MM.1S (cell line): ENCODE measurements at regions not wholly inside any gene's neighbourhood (a gene's known extent, or its start where the extent isn't known, plus 50 kb on each side); places are given as distances from the start of the nearest gene placed in this dataset.

ENCODE experiments used
- DNase-seq: peaks from one replicate; pipeline ENCODE4 v3.0.0-alpha.2; 2015
- H2AFZ ChIP-seq: fragments of 300-600 bp; sonication (generic); 2 replicates; pipeline ENCODE4 v1.6.0; 2016; ENCODE audit warnings: antibody characterized with exemption, low read length
- H3F3A ChIP-seq: fragments of 300-600 bp; sonication (generic); 2 replicates; pipeline ENCODE4 v1.6.1; 2016; ENCODE audit warnings: mild to moderate bottlenecking, antibody characterized with exemption, low read length, moderate library complexity, mixed read lengths; ENCODE audit not compliant: insufficient read depth
- H3K27ac ChIP-seq: fragments of 300-600 bp; sonication (generic); 2 replicates; pipeline ENCODE4 v1.5.1; 2016; ENCODE audit warnings: mild to moderate bottlenecking, low read length
- H3K27me3 ChIP-seq: fragments of 300-600 bp; sonication (generic); replicated peaks from 2 replicates; pipeline ENCODE4 v1.6.0; 2016; ENCODE audit warnings: low read length; ENCODE audit not compliant: insufficient read depth
- H3K36me3 ChIP-seq: fragments of 300-600 bp; sonication (generic); replicated peaks from 2 replicates; pipeline ENCODE4 v1.6.1; 2016; ENCODE audit warnings: mild to moderate bottlenecking, low read length, mixed read lengths; ENCODE audit not compliant: insufficient read depth
- H3K4me1 ChIP-seq: fragments of 300-600 bp; sonication (generic); 2 replicates; pipeline ENCODE4 v1.6.1; 2016; ENCODE audit warnings: low read length, mixed read lengths
- H3K4me2 ChIP-seq: fragments of 300-600 bp; sonication (generic); 2 replicates; pipeline ENCODE4 v1.6.0; 2016; ENCODE audit warnings: low read depth, low read length
- H3K4me3 ChIP-seq: fragments of 300-600 bp; sonication (generic); 2 replicates; pipeline ENCODE4 v1.5.1; 2016; ENCODE audit warnings: low read length, mixed read lengths
- H3K79me2 ChIP-seq: fragments of 300-600 bp; sonication (generic); 2 replicates; pipeline ENCODE4 v1.6.1; 2016; ENCODE audit warnings: mixed run types, low read length, mixed read lengths
- H3K9ac ChIP-seq: fragments of 300-600 bp; sonication (generic); 2 replicates; pipeline ENCODE4 v1.6.1; 2016; ENCODE audit warnings: low read length, mixed read lengths
- H3K9me2 ChIP-seq: fragments of 300-600 bp; sonication (generic); replicated peaks from 2 replicates; pipeline ENCODE4 v1.6.1; 2016; ENCODE audit warnings: mild to moderate bottlenecking, low read length, mixed read lengths; ENCODE audit not compliant: insufficient read depth
- H3K9me3 ChIP-seq: fragments of 300-600 bp; sonication (generic); replicated peaks from 2 replicates; pipeline ENCODE4 v1.6.1; 2016; ENCODE audit warnings: mild to moderate bottlenecking, low read length, mixed read lengths; ENCODE audit not compliant: insufficient read depth
- H4K20me1 ChIP-seq: fragments of 300-600 bp; sonication (generic); 2 replicates; pipeline ENCODE4 v1.6.1; 2016; ENCODE audit warnings: mild to moderate bottlenecking, low read length, moderate library complexity, mixed read lengths; ENCODE audit not compliant: insufficient read depth
- EZH2 ChIP-seq: fragments of 300-600 bp; sonication (generic); optimal IDR thresholded peaks from 2 replicates; pipeline ENCODE3; 2017; ENCODE audit warnings: low read depth, mild to moderate bottlenecking, antibody characterized with exemption, low read length, mixed read lengths
- EZH2phosphoT487 ChIP-seq: fragments of 300-600 bp; sonication (generic); IDR thresholded peaks from 2 replicates; pipeline ENCODE4 v1.6.1; 2018; ENCODE audit warnings: antibody characterized with exemption, low read length
- TF ChIP-seq, protein P1 (sequence below): fragments of 300-600 bp; sonication (generic); IDR thresholded peaks from 2 replicates; pipeline ENCODE4 v1.5.1; 2016; ENCODE audit warnings: antibody characterized with exemption, low read length, mixed read lengths

DNA sequence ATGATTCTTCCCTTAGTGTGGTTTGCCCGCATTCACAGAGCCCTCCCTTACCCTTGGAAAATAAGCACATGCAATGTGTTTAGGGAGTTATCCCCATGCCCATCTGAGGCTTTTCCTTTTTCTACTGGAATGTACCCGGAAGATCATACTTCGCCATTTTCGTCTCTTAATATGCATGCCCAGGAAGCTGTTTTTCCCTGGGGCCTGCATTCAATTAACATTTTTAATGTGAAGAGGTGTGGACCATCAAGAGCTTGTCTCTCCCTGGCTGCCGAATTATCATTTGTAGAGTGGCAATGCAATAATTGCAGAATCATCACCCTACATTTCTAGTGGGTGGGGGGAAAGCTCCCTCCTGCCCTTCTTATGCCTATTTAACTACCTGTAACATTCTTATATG is 976.3 kb downstream of the DIPK2A start:
- Histone ChIP-seq H3K79me2 (no peaks in the 10 kb centered on the region), H3K4me1 (no peaks in the 10 kb centered on the region), H3K27ac (no peak overlapping the region), H4K20me1 (no peaks in the 10 kb centered on the region), H3K4me2 (no peak overlapping the region), H3K36me3 (no peaks in the 10 kb centered on the region), H3K9me3 (no peaks in the 10 kb centered on the region), H2AFZ (no peak overlapping the region), H3K27me3 (no peaks in the 10 kb centered on the region), H3K9me2 (no peaks in the 10 kb centered on the region), H3K9ac (no peak overlapping the region), H3K4me3 (no peak overlapping the region), H3F3A (no peaks in the 10 kb centered on the region)
- DNase-seq = no peak
- TF ChIP-seq, protein P1, sequence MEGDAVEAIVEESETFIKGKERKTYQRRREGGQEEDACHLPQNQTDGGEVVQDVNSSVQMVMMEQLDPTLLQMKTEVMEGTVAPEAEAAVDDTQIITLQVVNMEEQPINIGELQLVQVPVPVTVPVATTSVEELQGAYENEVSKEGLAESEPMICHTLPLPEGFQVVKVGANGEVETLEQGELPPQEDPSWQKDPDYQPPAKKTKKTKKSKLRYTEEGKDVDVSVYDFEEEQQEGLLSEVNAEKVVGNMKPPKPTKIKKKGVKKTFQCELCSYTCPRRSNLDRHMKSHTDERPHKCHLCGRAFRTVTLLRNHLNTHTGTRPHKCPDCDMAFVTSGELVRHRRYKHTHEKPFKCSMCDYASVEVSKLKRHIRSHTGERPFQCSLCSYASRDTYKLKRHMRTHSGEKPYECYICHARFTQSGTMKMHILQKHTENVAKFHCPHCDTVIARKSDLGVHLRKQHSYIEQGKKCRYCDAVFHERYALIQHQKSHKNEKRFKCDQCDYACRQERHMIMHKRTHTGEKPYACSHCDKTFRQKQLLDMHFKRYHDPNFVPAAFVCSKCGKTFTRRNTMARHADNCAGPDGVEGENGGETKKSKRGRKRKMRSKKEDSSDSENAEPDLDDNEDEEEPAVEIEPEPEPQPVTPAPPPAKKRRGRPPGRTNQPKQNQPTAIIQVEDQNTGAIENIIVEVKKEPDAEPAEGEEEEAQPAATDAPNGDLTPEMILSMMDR = no peak
- TF ChIP-seq EZH2 (no peak), EZH2phosphoT487 (no peak)

DNA sequence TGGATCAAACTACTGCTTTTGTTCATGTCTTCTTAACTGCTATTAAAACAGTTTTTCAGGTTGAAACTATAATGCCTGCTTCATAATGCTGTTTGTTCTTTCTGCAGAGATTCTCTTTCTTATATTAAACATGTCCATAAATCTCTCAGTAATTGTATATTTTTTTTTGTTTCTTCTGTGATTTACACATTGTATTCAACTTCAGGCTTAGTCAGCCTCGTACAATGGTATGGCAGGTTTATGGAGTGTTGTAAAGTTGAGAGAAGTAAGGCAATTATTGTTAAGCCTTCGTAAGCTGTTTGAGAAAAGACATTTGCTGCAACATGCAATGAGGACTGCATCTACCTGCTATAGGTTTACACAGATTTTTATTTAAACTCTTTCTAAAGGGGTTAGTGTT is 977.1 kb downstream of the DIPK2A start:
- H2AFZ ChIP-seq = no peak overlapping the region

DNA sequence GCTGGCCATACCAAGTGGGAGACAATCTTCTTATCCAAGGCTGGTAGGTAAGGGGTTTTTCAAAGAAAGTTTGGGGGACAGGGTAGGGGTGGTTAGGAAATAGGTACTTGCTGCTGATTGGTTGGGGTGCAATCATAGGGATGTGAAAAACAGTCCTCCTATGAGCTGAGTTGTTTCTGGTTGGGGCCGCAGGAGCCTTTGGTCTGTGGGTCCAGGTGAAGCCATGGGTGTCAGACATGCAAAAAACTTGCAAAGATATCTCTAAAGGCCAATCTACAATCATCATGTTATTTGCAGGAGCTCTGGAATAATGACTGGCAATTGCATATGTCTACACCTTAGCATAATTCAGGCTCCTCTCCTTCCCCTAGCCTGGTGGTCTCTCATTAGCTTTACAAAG is 982.3 kb downstream of the DIPK2A start:
- TF ChIP-seq, protein P1 = no peak
- no peak for TF ChIP-seq EZH2
- no peak for TF ChIP-seq EZH2phosphoT487
- Histone ChIP-seq H3K4me2 (no peak overlapping the region), H3K9me3 (no peaks in the 10 kb centered on the region), H3K9me2 (no peaks in the 10 kb centered on the region), H3F3A (no peaks in the 10 kb centered on the region), H2AFZ (no peak overlapping the region), H3K27me3 (no peaks in the 10 kb centered on the region), H3K4me1 (no peaks in the 10 kb centered on the region), H3K79me2 (no peaks in the 10 kb centered on the region), H3K9ac (no peak overlapping the region), H3K36me3 (no peaks in the 10 kb centered on the region), H4K20me1 (no peaks in the 10 kb centered on the region), H3K27ac (no peak overlapping the region), H3K4me3 (no peak overlapping the region)
- no peak for DNase-seq

More for the DNA sequence above, 977.1 kb downstream of the DIPK2A start:
- H3K79me2 ChIP-seq = no peaks in the 10 kb centered on the region
- H4K20me1 ChIP-seq = no peaks in the 10 kb centered on the region
- H3K9me2 ChIP-seq = no peaks in the 10 kb centered on the region
- H3F3A ChIP-seq = no peaks in the 10 kb centered on the region
- H3K4me3 ChIP-seq = no peak overlapping the region
- TF ChIP-seq EZH2 (no peak), EZH2phosphoT487 (no peak)
- TF ChIP-seq, protein P1 = no peak
- no peak overlapping the region for H3K9ac ChIP-seq
- no peaks in the 10 kb centered on the region for H3K27me3 ChIP-seq
- no peak for DNase-seq
- H3K4me2 ChIP-seq = no peak overlapping the region
- no peaks in the 10 kb centered on the region for H3K9me3 ChIP-seq
- H3K27ac ChIP-seq = no peak overlapping the region
- H3K4me1 ChIP-seq = no peaks in the 10 kb centered on the region
- no peaks in the 10 kb centered on the region for H3K36me3 ChIP-seq
